Renal pelvis (tissue), 1 donor: ENCODE measurements at regions not wholly inside any gene's neighbourhood (a gene's known extent, or its start where the extent isn't known, plus 50 kb on each side); places are given as distances from the start of the nearest gene placed in this dataset.

ENCODE experiments used
- DNase-seq: peaks from one replicate; pipeline ENCODE4 v3.0.0-alpha.2; 2013

- no peak for DNase-seq
Measured at GRCh38 chr12:67909681-67910080, 79.6 kb upstream of the IFNG-AS1 start.

DNA sequence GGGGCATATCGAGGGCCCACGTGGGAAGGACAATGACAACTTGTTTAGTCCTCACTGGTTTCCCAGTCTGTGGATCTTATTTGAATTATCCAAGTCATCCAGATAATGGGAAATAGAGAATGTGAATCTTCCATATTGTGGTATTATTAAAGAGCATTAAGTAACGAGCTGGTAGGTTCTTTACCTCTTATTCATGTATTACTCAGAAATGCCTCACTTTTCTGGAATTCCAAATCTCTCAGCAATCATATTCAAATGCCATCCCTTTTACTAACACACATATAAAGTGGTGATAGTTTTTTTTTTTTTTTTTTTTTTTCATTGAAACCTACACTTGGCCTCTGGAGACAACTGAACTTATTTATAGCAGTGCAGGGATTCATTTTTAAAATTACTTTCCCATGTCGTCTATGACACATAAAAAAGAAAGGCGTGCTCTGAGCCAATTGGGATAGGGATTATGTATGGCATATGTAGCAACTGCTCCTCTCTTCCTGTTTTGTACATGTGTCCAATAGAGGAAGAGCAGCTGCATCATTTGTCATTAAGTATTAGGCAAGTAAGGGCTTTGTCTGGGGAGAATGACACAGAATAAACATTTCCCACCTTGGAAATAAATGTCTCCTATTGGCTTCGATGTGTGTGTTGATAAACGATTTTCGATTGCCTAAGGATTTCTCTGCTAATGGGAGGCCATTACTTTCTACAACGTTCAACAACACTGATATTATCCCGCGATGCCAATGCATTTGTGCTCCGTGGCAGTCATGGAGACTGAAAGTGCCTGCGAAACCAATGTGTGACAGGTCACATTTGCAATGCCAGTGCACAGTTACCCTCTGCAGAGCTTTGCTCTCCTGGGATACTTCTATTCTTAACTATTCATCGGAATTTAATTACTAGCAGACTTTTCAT is 78.6 kb upstream of the IFNG-AS1 start:
- no peak for DNase-seq

- no peak for DNase-seq
Measured at GRCh38 chr12:67911275-67911600, 78.0 kb upstream of the IFNG-AS1 start.

- no peak for DNase-seq
Measured at GRCh38 chr12:67911789-67912188, 77.5 kb upstream of the IFNG-AS1 start.

GRCh38 chr12:67915335-67915851 is 73.9 kb upstream of the IFNG-AS1 start:
- DNase-seq = no peak

- no peak for DNase-seq
Measured at GRCh38 chr12:67916266-67916970, 72.8 kb upstream of the IFNG-AS1 start.

- DNase-seq = no peak
Measured at GRCh38 chr12:67917811-67918210, 71.4 kb upstream of the IFNG-AS1 start.

DNA sequence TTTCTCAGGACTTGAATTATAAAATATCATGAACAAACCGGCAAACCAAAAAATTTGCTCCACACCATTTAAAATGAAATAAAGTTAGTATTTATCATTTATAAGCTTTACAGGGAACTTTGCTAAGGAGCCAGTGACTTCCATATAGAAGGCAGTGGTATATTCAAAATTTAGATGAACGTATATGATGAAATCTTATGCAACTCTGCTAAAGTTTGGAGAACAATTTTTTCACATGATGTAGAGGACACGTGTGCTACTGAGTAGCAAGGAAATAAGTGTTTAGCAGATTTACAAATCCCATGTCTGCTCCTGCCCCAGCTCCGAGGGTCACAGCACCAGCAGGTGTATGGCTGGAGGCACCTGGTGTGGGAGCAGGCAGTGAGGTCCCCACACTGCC is 70.8 kb upstream of the IFNG-AS1 start:
- DNase-seq = no peak

DNA sequence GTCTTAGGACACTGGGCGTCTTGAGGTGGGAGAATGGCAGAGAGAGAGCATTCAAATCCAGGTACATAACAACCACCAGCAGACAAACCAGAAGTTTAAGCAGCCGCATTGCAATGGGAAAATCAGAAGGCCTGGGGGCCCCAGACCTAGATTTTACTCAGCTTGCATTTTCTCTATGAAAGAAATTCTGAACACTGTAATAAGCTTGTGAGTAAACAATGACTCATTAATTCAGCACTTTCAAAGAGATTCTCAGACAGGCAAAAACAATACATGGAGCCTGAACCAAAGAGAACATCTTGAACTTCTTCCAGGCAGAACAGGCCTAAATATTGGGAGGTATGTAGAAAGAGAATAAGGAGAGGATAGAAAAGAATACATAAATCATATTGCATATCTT is 69.8 kb upstream of the IFNG-AS1 start:
- DNase-seq = no peak

DNA sequence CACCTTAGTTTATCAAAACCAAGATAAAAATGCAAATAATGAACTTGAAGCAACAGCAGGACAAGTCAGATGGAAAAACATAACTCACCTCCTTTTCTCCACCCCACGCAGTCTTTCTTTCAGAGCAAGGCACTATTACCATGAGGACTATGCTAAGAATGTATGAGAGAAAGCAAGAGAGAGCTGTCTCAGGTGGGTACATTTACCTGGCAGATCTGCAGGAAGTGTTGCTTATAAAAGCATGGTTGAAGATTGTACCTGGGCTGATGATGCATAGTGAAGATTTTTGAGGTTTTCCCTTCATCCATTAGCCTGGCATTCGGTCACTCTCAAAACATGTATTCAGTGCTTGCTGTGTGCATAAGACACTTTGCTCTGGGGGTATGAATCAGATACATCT is 68.8 kb upstream of the IFNG-AS1 start:
- DNase-seq = no peak

GRCh38 chr12:67921286-67921685 is 68.0 kb upstream of the IFNG-AS1 start:
- no peak for DNase-seq

- DNase-seq = peak; percentile 63
Measured at GRCh38 chr12:67922245-67922644, 67.0 kb upstream of the IFNG-AS1 start.

DNA sequence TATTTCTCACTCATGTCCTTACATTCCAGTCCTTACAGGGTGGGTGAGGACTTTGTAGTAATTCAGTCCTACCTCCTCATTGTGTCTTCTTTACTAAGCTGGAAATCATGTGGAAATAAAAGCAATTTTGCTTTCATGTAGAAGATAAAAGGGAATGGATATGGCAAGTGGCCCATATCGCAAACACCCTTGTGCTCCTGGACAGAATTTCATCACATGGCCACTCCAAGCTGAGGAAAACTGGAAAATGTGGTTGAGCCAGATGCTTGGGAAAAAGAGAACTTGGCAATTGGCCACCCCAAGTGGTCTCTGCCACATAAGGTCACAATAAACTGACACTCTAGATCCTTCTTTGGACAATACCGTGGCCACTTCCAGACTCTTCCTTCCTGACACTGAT is 64.2 kb upstream of the IFNG-AS1 start:
- DNase-seq = no peak

GRCh38 chr12:67925552-67925951 is 63.7 kb upstream of the IFNG-AS1 start:
- no peak for DNase-seq

GRCh38 chr12:67926063-67926462 is 63.2 kb upstream of the IFNG-AS1 start:
- DNase-seq = no peak

DNA sequence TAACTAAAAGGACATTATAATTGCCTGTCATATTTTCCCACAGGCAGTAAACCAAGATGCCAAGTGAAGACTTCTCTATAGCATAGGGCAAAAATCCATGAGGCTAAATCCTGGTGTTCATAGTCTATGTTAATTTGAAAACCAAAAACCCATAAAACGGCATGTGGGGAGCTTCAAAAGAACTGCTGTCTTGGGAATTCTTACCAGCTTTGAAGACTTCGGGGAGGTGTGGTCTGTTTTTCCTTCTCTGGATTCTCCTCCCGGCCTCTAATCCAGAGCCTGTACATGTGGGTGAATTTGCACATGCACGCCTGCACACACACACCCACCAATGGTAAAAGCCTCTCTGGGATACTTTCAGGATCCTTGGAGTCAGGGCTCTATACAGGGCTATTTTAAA is 61.9 kb upstream of the IFNG-AS1 start:
- DNase-seq = no peak

DNA sequence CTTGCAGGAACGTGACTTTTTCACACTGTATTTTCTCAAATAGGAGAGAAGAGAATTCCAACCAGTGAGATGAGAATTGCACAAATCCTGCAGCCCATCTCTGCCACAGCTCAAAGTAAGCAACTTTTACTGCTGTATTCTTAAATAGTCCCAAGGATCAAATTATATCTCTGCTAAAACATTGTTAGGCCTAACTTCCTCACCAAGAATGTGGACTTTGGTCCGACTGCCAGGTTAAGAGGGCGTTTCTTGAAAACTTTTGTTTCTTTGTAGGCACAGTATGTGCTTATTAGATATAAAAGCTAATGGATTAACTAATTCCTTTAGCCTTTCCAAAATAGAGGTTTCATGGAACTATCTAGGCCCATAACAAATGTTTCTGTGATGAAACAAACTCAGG is 61.4 kb upstream of the IFNG-AS1 start:
- DNase-seq = no peak

- DNase-seq = no peak
Measured at GRCh38 chr12:67928621-67929383, 60.4 kb upstream of the IFNG-AS1 start.

DNA sequence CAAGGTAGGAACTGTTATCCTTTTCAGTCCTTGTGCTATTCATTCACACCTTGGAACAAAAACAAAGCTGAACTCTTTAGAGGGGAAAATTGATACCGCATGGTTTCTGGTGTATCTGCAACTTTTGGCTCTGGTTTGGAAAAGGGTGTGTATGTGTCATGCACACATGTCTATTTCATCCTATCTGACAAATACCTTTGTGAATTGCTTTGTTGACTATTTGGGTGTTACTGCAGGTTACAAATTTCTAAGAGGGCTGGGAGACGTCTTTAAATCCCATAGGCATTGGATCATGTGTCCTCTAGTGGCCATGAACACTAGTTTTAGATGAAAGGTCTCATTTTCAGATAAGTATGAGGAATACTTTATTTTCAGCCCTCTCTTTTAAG is 59.9 kb upstream of the IFNG-AS1 start:
- no peak for DNase-seq

DNA sequence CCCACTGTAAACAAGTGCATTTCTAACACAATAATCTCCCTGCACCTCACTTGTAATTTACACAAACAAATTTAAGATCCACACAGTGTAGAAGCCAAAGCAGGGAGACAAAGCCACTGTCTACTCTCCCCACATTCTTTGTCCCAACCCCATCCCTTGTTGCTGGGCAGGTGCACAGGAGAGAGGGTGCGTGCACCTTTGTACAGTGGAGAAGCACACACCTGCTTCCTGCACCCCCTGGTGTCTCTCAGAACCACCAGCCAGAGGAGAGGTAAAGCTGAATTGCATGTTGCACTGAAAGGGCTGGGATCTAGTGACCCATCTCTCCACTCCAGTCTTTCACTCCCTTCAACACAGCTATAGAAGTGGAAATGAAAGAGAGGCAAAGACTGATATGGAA is 51.4 kb upstream of the IFNG-AS1 start:
- DNase-seq = no peak
